ENCODE measurements at regions not wholly inside any gene's neighbourhood (a gene's known extent, or its start where the extent isn't known, plus 50 kb on each side); places are given as distances from the start of the nearest gene placed in this dataset.
"Not testable (repeated sequence)": the region's sequence is repeated elsewhere in the genome, so short reads cannot be mapped to it uniquely, and the experiment has no call there.

- DNase-seq (ENCODE audit: low spot score) = not testable (repeated sequence)
Measured at GRCh38 chr7:84880326-84880997, 306.4 kb downstream of the SEMA3D start.

GRCh38 chr7:84879570-84880325 is 307.1 kb downstream of the SEMA3D start:
- no peak for DNase-seq (ENCODE audit: low spot score)

- no peak for DNase-seq (ENCODE audit: low spot score)
Measured at GRCh38 chr7:84877943-84878570, 308.8 kb downstream of the SEMA3D start.

GRCh38 chr7:84876061-84876821 is 310.6 kb downstream of the SEMA3D start:
- DNase-seq (ENCODE audit: low spot score) = no peak

GRCh38 chr7:84865560-84865959 is 321.3 kb downstream of the SEMA3D start:
- DNase-seq (ENCODE audit: low spot score) = no peak

GRCh38 chr7:84857336-84857735 is 329.5 kb downstream of the SEMA3D start:
- no peak for DNase-seq (ENCODE audit: low spot score)

- DNase-seq (ENCODE audit: low spot score) = no peak
Measured at GRCh38 chr7:84855758-84856157, 331.1 kb downstream of the SEMA3D start.

- DNase-seq (ENCODE audit: low spot score) = not testable (repeated sequence)
Measured at GRCh38 chr7:84848974-84849372, 337.9 kb downstream of the SEMA3D start.

- DNase-seq (ENCODE audit: low spot score) = no peak
Measured at GRCh38 chr7:84848219-84848973, 338.5 kb downstream of the SEMA3D start.

- no peak for DNase-seq (ENCODE audit: low spot score)
Measured at GRCh38 chr7:84847790-84848189, 339.1 kb downstream of the SEMA3D start.

GRCh38 chr7:84847038-84847437 is 339.8 kb downstream of the SEMA3D start:
- no peak for DNase-seq (ENCODE audit: low spot score)

GRCh38 chr7:84845971-84846370 is 340.9 kb downstream of the SEMA3D start:
- no peak for DNase-seq (ENCODE audit: low spot score)

GRCh38 chr7:84844771-84845170 is 342.1 kb downstream of the SEMA3D start:
- no peak for DNase-seq (ENCODE audit: low spot score)

- no peak for DNase-seq (ENCODE audit: low spot score)
Measured at GRCh38 chr7:84841809-84842208, 345.0 kb downstream of the SEMA3D start.

GRCh38 chr7:84838857-84839256 is 348.0 kb downstream of the SEMA3D start:
- no peak for DNase-seq (ENCODE audit: low spot score)

GRCh38 chr7:84837405-84837804 is 349.5 kb downstream of the SEMA3D start:
- DNase-seq (ENCODE audit: low spot score) = no peak

GRCh38 chr7:84829719-84830118 is 357.1 kb downstream of the SEMA3D start:
- DNase-seq (ENCODE audit: low spot score) = no peak

- no peak for DNase-seq (ENCODE audit: low spot score)
Measured at GRCh38 chr7:84824057-84824651, 362.7 kb downstream of the SEMA3D start.

- DNase-seq (ENCODE audit: low spot score) = no peak
Measured at GRCh38 chr7:84823530-84823929, 363.3 kb downstream of the SEMA3D start.

- DNase-seq (ENCODE audit: low spot score) = no peak
Measured at GRCh38 chr7:84822941-84823510, 363.8 kb downstream of the SEMA3D start.

Data from ureter (tissue), 1 donor.